Mesenchymal stem cell (in vitro differentiated cells and primary cell): ENCODE measurements at regions not wholly inside any gene's neighbourhood (a gene's known extent, or its start where the extent isn't known, plus 50 kb on each side); places are given as distances from the start of the nearest gene placed in this dataset.
"Not testable (repeated sequence)": the region's sequence is repeated elsewhere in the genome, so short reads cannot be mapped to it uniquely, and the experiment has no call there.

ENCODE experiments used
- DNase-seq: peaks from one replicate; pipeline ENCODE4 v3.0.0-alpha.2; 2013
- H2AFZ ChIP-seq: one replicate; pipeline ENCODE4 v1.6.1; 2013; ENCODE audit warnings: low read depth, mild to moderate bottlenecking, control low read depth, inconsistent platforms, low read length, moderate library complexity
- H2AK5ac ChIP-seq: 2 replicates; pipeline ENCODE4 v1.6.1; 2013; ENCODE audit warnings: low read length, moderate library complexity, mild to moderate bottlenecking, inconsistent platforms; ENCODE audit not compliant: severe bottlenecking
- H2BK120ac ChIP-seq: one replicate; pipeline ENCODE4 v1.6.1; 2013; ENCODE audit warnings: low read depth, mild to moderate bottlenecking, inconsistent platforms, low read length, moderate library complexity
- H2BK12ac ChIP-seq, 2 experiments: one replicate each; pipeline ENCODE4 v1.6.1; 2013; ENCODE audit warnings: inconsistent platforms in 2 of 2, low read length in 2 of 2, mild to moderate bottlenecking in 2 of 2, moderate library complexity in 2 of 2, control low read depth in 1 of 2
- H2BK15ac ChIP-seq: one replicate; pipeline ENCODE4 v1.6.1; 2013; ENCODE audit warnings: mild to moderate bottlenecking, low read depth, inconsistent platforms; ENCODE audit not compliant: poor library complexity, severe bottlenecking
- H2BK5ac ChIP-seq: 2 replicates; pipeline ENCODE4 v1.6.1; 2013; ENCODE audit warnings: low read depth, mild to moderate bottlenecking, low read length, control low read depth, inconsistent platforms; ENCODE audit not compliant: poor library complexity, severe bottlenecking
- H3K14ac ChIP-seq, 2 experiments: one replicate each; pipeline ENCODE4 v1.6.1; 2013; ENCODE audit warnings: inconsistent platforms in 2 of 2, low read length in 2 of 2, control low read depth in 1 of 2, mild to moderate bottlenecking in 1 of 2, moderate library complexity in 1 of 2
- H3K18ac ChIP-seq, 2 experiments: one replicate each; pipeline ENCODE4 v1.6.1; 2013; ENCODE audit warnings: inconsistent platforms in 2 of 2, low read length in 2 of 2, control low read depth in 1 of 2, low read depth in 1 of 2, mild to moderate bottlenecking in 1 of 2
- H3K23ac ChIP-seq, 2 experiments: one replicate each; pipeline ENCODE4 v1.6.1; 2013; ENCODE audit warnings: inconsistent platforms in 2 of 2, low read length in 2 of 2, mild to moderate bottlenecking in 2 of 2, moderate library complexity in 2 of 2, control low read depth in 1 of 2
- H3K27ac ChIP-seq: 2 replicates; pipeline ENCODE4 v1.5.1; 2013; ENCODE audit warnings: mild to moderate bottlenecking, moderate library complexity, low read length, control low read depth, inconsistent platforms; ENCODE audit not compliant: poor library complexity, severe bottlenecking
- H3K27me3 ChIP-seq, 2 experiments: 2 replicates each; pipeline versions ENCODE4 v1.6.1 to v1.7.0; 2013; ENCODE audit warnings: low read length in 2 of 2, mild to moderate bottlenecking in 2 of 2, moderate library complexity in 2 of 2, control low read depth in 1 of 2, inconsistent platforms in 1 of 2; ENCODE audit not compliant: control insufficient read depth in 1 of 2, insufficient read depth in 1 of 2
- H3K36me3 ChIP-seq, 2 experiments: 2 replicates each; pipeline versions ENCODE4 v1.6.1 to v1.7.0; 2013; ENCODE audit warnings: low read length in 2 of 2, control low read depth in 1 of 2, inconsistent platforms in 1 of 2, low read depth in 1 of 2, mild to moderate bottlenecking in 1 of 2; ENCODE audit not compliant: insufficient read depth in 2 of 2, control insufficient read depth in 1 of 2
- H3K4ac ChIP-seq, 2 experiments: one replicate each; pipeline ENCODE4 v1.6.1; 2013; ENCODE audit warnings: inconsistent platforms in 2 of 2, low read length in 2 of 2, mild to moderate bottlenecking in 2 of 2, moderate library complexity in 2 of 2, control low read depth in 1 of 2, low read depth in 1 of 2
- H3K4me1 ChIP-seq: 2 replicates; pipeline ENCODE4 v1.6.1; 2013; ENCODE audit warnings: low read depth, low read length, control low read depth; ENCODE audit not compliant: control insufficient read depth, insufficient read depth
- H3K4me2 ChIP-seq: 2 replicates; pipeline ENCODE4 v1.6.1; 2013; ENCODE audit warnings: low read length, mild to moderate bottlenecking, inconsistent platforms; ENCODE audit not compliant: poor library complexity, severe bottlenecking
- H3K4me3 ChIP-seq, 2 experiments: 2 replicates each; pipeline versions ENCODE4 v1.5.1 to v1.7.0; 2013; ENCODE audit warnings: low read length in 2 of 2, mild to moderate bottlenecking in 2 of 2, control low read depth in 1 of 2, low read depth in 1 of 2; ENCODE audit not compliant: insufficient read depth in 1 of 2
- H3K79me1 ChIP-seq: replicated peaks from 2 replicates; pipeline ENCODE4 v1.6.1; 2013; ENCODE audit warnings: mild to moderate bottlenecking, control low read depth, low read length, inconsistent platforms; ENCODE audit not compliant: poor library complexity, severe bottlenecking
- H3K9ac ChIP-seq: 2 replicates; pipeline ENCODE4 v1.7.0; 2013; ENCODE audit warnings: mild to moderate bottlenecking, low read length, moderate library complexity
- H3K9me3 ChIP-seq: 2 replicates; pipeline ENCODE4 v1.7.0; 2013; ENCODE audit warnings: mild to moderate bottlenecking, low read length; ENCODE audit not compliant: control insufficient read depth
- H4K8ac ChIP-seq: one replicate; pipeline ENCODE4 v1.6.1; 2013; ENCODE audit warnings: inconsistent platforms, mild to moderate bottlenecking, low read length, moderate library complexity
- H4K91ac ChIP-seq: one replicate; pipeline ENCODE4 v1.6.1; 2013; ENCODE audit warnings: mild to moderate bottlenecking, low read length, inconsistent platforms
- WGBS: methylation state at CpG from one replicate; pipeline ENCODE4 v1.1.7; 2013; ENCODE audit warnings: mixed read lengths; 5-methylcytosine and 5-hydroxymethylcytosine counted together

DNA sequence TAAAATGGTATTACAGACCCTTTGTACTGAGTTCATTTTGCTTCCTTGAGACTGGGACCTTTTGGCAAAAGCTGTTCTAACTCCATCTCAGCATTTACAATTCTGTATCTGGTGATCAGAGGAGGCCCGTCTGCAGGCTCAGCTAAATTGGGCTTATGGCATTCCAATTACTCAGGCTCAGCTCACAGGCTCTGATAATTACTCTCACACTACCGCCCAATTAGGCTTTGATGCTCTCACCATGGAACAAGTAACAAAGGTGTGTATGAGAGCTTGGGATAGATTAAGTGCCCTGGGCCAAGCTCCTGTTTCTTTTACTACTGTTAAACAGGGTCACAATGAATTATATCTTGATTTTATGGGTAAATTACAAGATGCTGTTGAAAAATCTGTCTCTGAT, 159.9 kb downstream of the IER5 start:
- H3K18ac ChIP-seq, H3K4me3 ChIP-seq, H3K79me1 ChIP-seq, H2BK120ac ChIP-seq, H3K36me3 ChIP-seq, H2AK5ac ChIP-seq, H3K9me3 ChIP-seq, H3K14ac ChIP-seq, H3K9ac ChIP-seq, H2BK5ac ChIP-seq, H4K91ac ChIP-seq, H2BK12ac ChIP-seq, H2BK15ac ChIP-seq, H2AFZ ChIP-seq, H3K4me2 ChIP-seq, H3K4ac ChIP-seq, H3K23ac ChIP-seq, H3K27me3 ChIP-seq, H4K8ac ChIP-seq, H3K27ac ChIP-seq, H3K4me1 ChIP-seq, DNase-seq: not testable (repeated sequence)
- 29% methylated on average over 1 of the region's 2 CpGs for WGBS

DNA sequence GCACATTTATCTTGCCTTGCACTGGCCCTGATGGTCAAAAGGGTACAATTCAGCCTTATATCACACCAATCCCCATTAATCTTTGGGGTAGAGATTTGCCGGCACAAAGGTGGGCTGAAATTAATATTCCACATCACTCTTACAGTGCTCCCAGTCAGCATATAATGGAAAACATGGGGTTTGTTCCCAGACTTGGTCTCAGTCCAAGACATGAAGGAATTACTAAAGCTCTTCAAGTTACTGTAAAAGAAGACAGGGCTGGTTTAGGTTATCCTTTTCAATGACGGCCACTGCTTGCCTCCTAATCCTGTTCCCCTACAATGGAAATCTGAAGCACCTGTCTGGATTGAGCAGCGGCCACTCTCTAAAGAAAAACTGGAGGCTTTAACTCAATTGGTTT, 160.7 kb downstream of the IER5 start:
- no peak overlapping the region for H2AK5ac ChIP-seq
- H2BK12ac ChIP-seq = no peak overlapping the region
- no peak overlapping the region for H3K18ac ChIP-seq
- no peak overlapping the region for H3K4ac ChIP-seq
- H3K27me3 ChIP-seq = peaks cover 0 to 4% of the 10 kb centered on the region in 2 experiments
- H3K4me1 ChIP-seq = no peaks in the 10 kb centered on the region
- H3K14ac ChIP-seq = no peak overlapping the region
- no peaks in the 10 kb centered on the region for H3K36me3 ChIP-seq
- peaks cover 10% of the 10 kb centered on the region for H3K9me3 ChIP-seq
- no peak overlapping the region for H3K4me3 ChIP-seq
- no peak overlapping the region for H4K8ac ChIP-seq
- WGBS = 92% methylated on average over 3 of the region's 3 CpGs
- no peak overlapping the region for H2BK120ac ChIP-seq
- no peak overlapping the region for H3K23ac ChIP-seq
- DNase-seq = no peak
- H3K9ac ChIP-seq = no peak overlapping the region
- no peak overlapping the region for H2AFZ ChIP-seq
- no peak overlapping the region for H2BK15ac ChIP-seq
- H3K4me2 ChIP-seq = no peak overlapping the region
- no peak overlapping the region for H3K27ac ChIP-seq
- no peak overlapping the region for H2BK5ac ChIP-seq
- H4K91ac ChIP-seq = no peak overlapping the region
- H3K79me1 ChIP-seq = no peaks in the 10 kb centered on the region

DNA sequence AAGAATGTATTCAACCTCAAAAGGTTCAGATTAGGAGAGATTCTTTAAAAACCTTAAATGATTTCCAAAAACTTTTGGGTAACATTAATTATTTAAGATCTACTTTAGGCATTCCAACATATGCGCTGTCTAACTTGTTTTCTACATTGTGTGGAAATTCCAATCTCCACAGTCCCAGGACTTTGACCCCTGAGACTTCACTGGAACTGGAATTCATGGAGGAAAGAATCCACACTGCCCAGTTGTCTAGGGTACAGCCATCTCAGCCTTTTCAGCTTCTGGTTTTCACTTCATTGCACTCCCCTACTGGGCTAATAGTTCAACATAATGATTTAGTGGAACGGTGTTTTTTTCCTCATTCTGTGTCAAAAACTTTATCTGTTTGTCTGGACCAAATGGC, 161.5 kb downstream of the IER5 start:
- Histone ChIP-seq H2AK5ac (no peak overlapping the region), H3K79me1 (no peaks in the 10 kb centered on the region), H3K27me3 (peaks cover 0 to 4% of the 10 kb centered on the region in 2 experiments), H4K8ac (no peak overlapping the region), H2BK120ac (no peak overlapping the region), H3K9ac (no peak overlapping the region), H3K18ac (no peak overlapping the region), H3K23ac (no peak overlapping the region), H3K14ac (no peak overlapping the region), H3K4me1 (no peaks in the 10 kb centered on the region), H2AFZ (no peak overlapping the region), H2BK12ac (no peak overlapping the region), H3K9me3 (peaks cover 9% of the 10 kb centered on the region), H3K36me3 (no peaks in the 10 kb centered on the region), H3K27ac (no peak overlapping the region), H3K4ac (no peak overlapping the region), H2BK5ac (no peak overlapping the region), H3K4me2 (no peak overlapping the region), H3K4me3 (no peak overlapping the region), H4K91ac (no peak overlapping the region), H2BK15ac (no peak overlapping the region)
- 79% methylated on average over 2 of the region's 2 CpGs for WGBS
- DNase-seq = no peak

DNA sequence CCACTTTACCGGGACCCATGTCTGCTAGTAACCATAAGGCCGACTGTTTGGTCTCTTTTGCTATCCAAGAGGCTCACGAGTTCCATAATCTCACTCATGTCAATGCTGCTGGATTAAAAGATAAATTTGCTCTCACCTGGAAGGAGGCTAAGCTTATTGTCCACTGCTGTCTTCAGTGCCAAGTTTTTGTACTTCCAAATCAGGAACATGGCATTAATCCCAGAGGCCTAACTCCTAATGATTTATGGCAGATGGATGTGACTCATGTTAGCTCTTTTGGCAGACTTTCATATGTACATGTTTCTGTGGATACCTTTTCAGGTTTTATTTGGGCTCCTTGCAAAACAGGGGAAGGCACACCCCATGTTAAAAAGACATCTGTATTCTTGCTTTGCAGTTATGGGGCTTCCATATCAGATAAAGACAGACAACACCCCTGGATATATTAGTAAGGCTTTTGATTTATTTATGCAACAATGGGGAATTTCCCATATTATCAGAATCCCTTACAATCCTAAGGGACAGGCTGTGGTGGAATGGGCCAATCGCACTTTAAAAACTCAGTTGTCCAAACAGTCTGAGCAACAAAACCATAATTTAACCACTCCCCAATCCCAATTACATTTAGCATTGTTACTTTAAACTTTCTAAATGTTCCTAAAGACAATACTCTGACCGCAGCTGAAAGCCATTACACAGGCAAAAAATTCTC, 162.7 kb downstream of the IER5 start:
- H2BK5ac ChIP-seq = no peak overlapping the region
- H3K23ac ChIP-seq = no peak overlapping the region
- no peak overlapping the region for H3K4ac ChIP-seq
- peaks cover 0 to 4% of the 10 kb centered on the region in 2 experiments for H3K27me3 ChIP-seq
- H3K4me2 ChIP-seq = no peak overlapping the region
- H3K9ac ChIP-seq = no peak overlapping the region
- no peak for DNase-seq
- no peak overlapping the region for H2AFZ ChIP-seq
- no peak overlapping the region for H3K14ac ChIP-seq
- 76% methylated on average over 5 of the region's 5 CpGs for WGBS
- H2BK120ac ChIP-seq = no peak overlapping the region
- H4K91ac ChIP-seq = no peak overlapping the region
- no peak overlapping the region for H2AK5ac ChIP-seq
- no peak overlapping the region for H2BK15ac ChIP-seq
- no peak overlapping the region for H4K8ac ChIP-seq
- H3K4me3 ChIP-seq = no peak overlapping the region
- no peak overlapping the region for H3K18ac ChIP-seq
- no peaks in the 10 kb centered on the region for H3K36me3 ChIP-seq
- no peaks in the 10 kb centered on the region for H3K4me1 ChIP-seq
- no peaks in the 10 kb centered on the region for H3K79me1 ChIP-seq
- H3K27ac ChIP-seq = no peak overlapping the region
- no peaks in the 10 kb centered on the region for H3K9me3 ChIP-seq
- no peak overlapping the region for H2BK12ac ChIP-seq
